ENCODE measurements at regions not wholly inside any gene's neighbourhood (a gene's known extent, or its start where the extent isn't known, plus 50 kb on each side); places are given as distances from the start of the nearest gene placed in this dataset.

GRCh38 chr1:62917314-62917713 lies 133.4 kb downstream of the ATG4C start:
- DNase-seq (ENCODE audit: extremely low read depth in 1 of 11, low read depth in 9 of 11, low spot score in 4 of 11) = no peak

GRCh38 chr1:62917805-62918204 lies 133.9 kb downstream of the ATG4C start:
- DNase-seq (ENCODE audit: extremely low read depth in 1 of 11, low read depth in 9 of 11, low spot score in 4 of 11) = no peak

GRCh38 chr1:62918700-62919099 lies 134.8 kb downstream of the ATG4C start:
- no peak for DNase-seq (ENCODE audit: extremely low read depth in 1 of 11, low read depth in 9 of 11, low spot score in 4 of 11)

GRCh38 chr1:62922006-62922405 lies 138.1 kb downstream of the ATG4C start:
- DNase-seq (ENCODE audit: extremely low read depth in 1 of 11, low read depth in 9 of 11, low spot score in 4 of 11) = no peak

- no peak for DNase-seq (ENCODE audit: extremely low read depth in 1 of 11, low read depth in 9 of 11, low spot score in 4 of 11)
Observed at GRCh38 chr1:62924983-62925790, 141.3 kb downstream of the ATG4C start.

- no peak for DNase-seq (ENCODE audit: extremely low read depth in 1 of 11, low read depth in 9 of 11, low spot score in 4 of 11)
Observed at GRCh38 chr1:62926681-62927252, 142.8 kb downstream of the ATG4C start.

DNA sequence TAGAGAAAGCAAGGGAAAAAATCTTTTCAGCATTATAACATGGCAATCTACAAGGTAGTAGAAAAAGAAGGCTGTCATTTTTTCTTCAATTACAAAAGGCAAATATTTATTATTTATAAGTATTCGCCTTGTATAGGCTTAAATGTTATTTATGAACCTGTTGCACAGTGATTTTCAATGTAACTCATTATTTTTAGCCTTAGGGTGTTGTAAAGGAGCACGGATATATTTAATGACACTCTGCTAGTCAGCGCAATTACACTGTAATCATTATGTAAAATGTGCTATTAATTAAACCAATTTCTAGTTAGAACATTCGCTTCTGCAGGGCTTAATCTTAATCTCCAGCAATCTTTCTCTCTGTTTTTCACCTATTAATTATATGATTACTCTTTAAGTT lies 145.0 kb downstream of the ATG4C start:
- DNase-seq (ENCODE audit: extremely low read depth in 1 of 11, low read depth in 9 of 11, low spot score in 4 of 11) = no peak

- no peak for DNase-seq (ENCODE audit: extremely low read depth in 1 of 11, low read depth in 9 of 11, low spot score in 4 of 11)
Observed at GRCh38 chr1:62937634-62938296, 153.8 kb downstream of the ATG4C start.

DNA sequence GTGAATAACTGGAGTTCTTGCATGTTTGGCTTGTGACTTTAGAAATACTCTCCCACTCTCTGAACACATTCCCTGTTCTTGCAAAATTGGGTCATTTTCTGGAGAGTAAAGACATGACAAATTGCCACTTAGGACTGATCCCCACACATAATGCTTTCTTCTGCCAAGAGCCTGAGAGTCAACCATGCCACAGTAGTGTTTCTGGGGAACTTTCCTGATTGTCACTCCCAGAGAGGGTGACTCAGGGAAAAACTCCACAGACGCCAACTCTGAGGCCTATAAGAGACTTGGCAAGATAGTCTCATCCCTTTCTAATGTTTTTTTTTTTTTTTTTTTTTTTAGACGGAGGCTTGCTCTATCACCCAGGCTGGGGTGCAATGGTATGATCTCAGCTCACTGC lies 157.8 kb downstream of the ATG4C start:
- DNase-seq (ENCODE audit: extremely low read depth in 1 of 11, low read depth in 9 of 11, low spot score in 4 of 11) = no peak

- no peak for DNase-seq (ENCODE audit: extremely low read depth in 1 of 11, low read depth in 9 of 11, low spot score in 4 of 11)
Observed at GRCh38 chr1:62946511-62946910, 162.6 kb downstream of the ATG4C start.

DNA sequence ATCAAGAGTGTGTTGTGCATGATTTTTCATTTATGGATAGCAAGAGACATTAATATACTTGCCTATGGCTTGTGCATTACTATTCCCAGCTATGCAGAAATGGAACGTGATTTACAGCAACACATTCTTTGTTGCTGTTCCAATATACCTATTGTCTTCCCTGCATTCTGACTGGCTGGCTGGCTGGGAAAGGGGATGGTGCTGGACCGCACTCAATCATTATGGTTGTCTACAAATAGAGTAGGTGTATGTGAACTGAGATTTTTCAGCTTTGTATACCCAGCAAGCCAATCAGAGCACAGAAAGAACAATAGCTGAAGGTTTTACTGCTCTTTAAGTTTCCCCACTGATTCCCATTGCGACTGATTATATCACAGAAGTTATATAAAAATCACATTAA lies 167.5 kb downstream of the ATG4C start:
- no peak for DNase-seq (ENCODE audit: extremely low read depth in 1 of 11, low read depth in 9 of 11, low spot score in 4 of 11)

GRCh38 chr1:62952596-62952995 lies 168.7 kb downstream of the ATG4C start:
- no peak for DNase-seq (ENCODE audit: extremely low read depth in 1 of 11, low read depth in 9 of 11, low spot score in 4 of 11)

- DNase-seq (ENCODE audit: extremely low read depth in 1 of 11, low read depth in 9 of 11, low spot score in 4 of 11) = no peak
Observed at GRCh38 chr1:62953633-62954032, 169.7 kb downstream of the ATG4C start.

DNA sequence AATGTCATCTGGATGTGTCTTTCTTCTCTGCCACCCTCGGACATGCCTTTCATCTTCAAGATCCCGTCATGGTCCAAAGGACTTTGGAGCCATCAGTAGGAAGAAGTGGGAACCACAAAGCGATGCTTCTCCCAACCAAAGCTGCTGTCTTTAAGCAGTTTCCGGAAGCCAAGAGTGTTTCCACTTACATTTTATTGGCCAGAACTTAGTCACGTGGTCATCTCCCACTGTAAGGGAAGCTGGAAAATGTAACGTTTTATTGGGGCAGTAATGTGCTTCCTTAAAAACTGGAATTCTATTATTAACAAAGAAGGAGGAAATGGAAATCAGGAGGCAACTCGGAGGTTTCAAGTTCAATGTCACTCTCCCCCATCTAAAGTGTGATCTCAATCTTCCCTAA lies 170.8 kb downstream of the ATG4C start:
- DNase-seq (ENCODE audit: extremely low read depth in 1 of 11, low read depth in 9 of 11, low spot score in 4 of 11) = no peak

DNA sequence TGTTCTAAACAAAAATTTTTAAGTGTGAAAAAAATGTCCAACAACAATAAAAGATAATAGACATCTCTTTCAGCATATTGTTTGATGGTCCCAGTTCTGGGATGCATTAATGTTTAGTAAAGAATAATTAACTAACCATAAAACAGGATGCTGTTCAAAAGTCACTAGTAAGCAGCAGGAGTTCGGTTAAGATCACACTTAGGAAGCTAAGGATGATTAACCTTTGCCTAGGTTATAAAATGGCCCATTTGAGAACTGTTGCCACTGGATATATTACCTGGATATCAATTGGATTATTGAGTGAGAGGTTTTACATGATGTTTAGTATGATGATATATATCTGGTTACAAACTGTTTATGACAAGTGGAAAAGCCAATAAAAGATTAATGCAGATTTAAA lies 171.7 kb downstream of the ATG4C start:
- DNase-seq (ENCODE audit: extremely low read depth in 1 of 11, low read depth in 9 of 11, low spot score in 4 of 11) = no peak

- no peak for DNase-seq (ENCODE audit: extremely low read depth in 1 of 11, low read depth in 9 of 11, low spot score in 4 of 11)
Observed at GRCh38 chr1:62962014-62962812, 178.3 kb downstream of the ATG4C start.

DNA sequence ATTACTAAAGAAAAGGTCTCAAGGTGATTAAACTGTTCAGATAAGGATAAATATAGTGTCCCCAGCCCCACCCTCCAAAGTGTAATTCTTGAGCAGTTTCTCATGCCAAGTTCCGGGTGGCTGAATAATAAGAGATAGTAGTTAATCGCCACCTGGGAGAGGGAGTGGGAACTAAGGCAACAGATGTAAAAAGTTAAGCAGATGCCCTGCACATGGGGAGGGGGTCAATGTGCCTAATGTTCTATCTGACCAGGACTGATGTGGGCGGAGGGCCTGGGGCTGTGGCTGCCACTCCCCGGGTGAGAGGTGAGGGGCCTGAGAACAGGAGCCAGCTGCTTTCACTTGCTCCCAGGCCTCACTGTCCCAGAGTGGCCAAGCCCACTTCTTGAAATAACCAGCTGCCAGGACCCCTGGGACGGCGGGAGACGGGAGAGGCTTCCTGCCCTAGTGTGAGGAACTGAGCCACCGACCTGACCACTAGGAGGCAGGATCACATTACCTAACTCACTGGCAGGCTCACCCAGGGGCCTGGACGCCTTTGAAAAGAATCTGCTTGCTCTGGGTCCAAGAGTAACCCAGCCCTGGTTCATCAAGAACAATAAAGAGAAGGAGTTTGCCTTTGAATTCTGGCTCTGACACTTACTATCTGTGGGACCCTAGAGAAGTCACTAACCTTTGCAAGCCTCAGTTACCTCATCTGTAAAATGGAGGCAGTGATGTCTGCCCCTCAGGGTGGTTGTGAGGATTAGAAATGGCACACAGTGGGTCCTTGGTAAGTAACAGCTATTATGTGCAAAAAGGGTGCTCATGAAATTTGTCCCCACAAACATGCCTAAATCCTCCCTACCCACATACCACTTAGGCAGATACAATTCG lies 179.2 kb downstream of the ATG4C start:
- peak in 9 of 11 donors; percentile 18 to 38 (median 31) for DNase-seq (ENCODE audit: extremely low read depth in 1 of 11, low read depth in 9 of 11, low spot score in 4 of 11)

GRCh38 chr1:62964141-62964540 lies 180.2 kb downstream of the ATG4C start:
- no peak for DNase-seq (ENCODE audit: extremely low read depth in 1 of 11, low read depth in 9 of 11, low spot score in 4 of 11)

DNA sequence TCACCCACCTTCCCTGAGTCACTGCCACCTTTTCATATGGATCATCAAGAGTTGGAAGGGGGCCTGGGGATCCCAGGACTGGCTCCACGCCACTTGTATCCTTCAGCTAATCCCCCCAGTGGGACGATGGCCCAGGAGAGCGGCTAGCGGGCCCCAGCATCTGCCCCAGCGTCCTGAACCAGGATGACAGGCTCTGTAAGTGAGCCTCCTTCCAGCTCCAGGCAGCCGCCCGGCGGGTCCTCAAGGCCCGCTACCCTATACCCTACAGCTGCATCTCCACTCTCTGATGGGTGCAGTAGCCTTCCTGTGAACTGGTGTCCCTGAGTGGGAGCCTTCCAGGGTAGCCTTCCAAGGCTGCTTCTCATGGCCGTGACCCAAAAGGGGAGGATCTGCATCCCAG lies 183.1 kb downstream of the ATG4C start:
- no peak for DNase-seq (ENCODE audit: extremely low read depth in 1 of 11, low read depth in 9 of 11, low spot score in 4 of 11)
